ENCODE measurements at regions not wholly inside any gene's neighbourhood (a gene's known extent, or its start where the extent isn't known, plus 50 kb on each side); places are given as distances from the start of the nearest gene placed in this dataset.

DNA sequence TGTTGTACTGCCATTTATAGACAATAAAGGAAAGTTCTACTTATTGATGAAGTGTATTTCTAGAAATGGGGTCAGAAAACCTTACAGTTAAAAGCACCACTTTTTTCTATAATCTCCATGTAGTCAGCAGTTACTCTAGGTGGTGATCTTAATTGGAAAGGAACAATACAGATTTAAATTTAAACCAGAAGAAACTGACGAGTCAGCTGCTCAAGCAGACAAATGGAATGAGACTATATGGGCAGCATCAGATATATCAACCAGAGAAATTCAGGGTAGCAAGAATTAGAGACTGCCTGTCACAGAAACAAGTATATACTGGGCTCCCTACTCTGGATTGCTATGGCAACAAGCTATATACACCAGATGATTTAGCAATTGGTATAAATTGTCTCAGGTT is 99.6 kb upstream of the SCG2 start:
- no peak for DNase-seq (ENCODE audit: low spot score)

GRCh38 chr2:223700221-223700620 is 98.1 kb upstream of the SCG2 start:
- DNase-seq (ENCODE audit: low spot score), result no peak

- DNase-seq (ENCODE audit: low spot score), result no peak
Observed at GRCh38 chr2:223697892-223698645, 95.9 kb upstream of the SCG2 start.

DNA sequence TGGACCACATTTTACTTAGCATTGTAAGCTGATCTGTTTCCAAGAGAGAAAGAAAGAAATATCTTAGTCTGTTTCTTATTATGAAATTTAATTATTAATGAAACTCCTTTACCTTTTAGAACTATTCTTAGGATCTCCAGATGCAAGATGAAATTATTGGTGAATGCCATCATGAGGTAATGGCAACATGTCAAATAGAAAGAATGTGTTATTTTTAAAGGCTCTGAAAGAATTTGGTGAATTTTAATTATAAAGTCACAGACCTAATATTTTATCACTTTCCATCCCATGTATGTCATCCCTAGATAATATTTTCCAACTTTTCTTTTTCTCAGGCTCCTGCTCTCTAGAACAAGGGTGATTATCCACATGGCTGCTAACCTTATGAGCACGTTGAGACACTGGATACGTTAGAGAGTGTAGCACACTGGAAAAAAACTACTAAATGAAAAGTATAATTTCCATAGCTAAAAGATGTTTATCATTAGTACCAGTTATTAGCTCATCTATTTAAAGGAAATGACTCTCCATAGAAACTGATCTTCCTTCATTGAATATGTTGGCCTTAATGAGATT is 95.2 kb upstream of the SCG2 start:
- DNase-seq (ENCODE audit: low spot score), result no peak

DNA sequence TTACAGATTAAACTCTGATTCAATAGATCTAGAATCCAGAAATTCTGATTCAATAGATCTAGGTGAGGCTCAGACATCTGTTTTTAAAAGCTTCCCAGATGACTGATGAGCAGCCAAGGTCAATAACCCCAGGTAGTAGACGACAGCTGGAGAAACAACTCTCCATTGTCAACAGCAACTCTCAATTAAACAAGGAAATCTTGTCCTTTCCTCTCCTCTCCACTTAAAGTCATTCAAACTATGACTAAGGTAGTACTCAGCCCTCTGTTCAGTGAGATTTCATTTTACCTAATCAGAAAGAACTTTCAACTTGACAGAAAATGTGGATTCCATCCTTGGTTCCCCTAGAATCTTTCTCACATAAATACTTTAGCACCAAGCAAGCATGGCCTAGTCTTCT is 94.6 kb upstream of the SCG2 start:
- no peak for DNase-seq (ENCODE audit: low spot score)

DNA sequence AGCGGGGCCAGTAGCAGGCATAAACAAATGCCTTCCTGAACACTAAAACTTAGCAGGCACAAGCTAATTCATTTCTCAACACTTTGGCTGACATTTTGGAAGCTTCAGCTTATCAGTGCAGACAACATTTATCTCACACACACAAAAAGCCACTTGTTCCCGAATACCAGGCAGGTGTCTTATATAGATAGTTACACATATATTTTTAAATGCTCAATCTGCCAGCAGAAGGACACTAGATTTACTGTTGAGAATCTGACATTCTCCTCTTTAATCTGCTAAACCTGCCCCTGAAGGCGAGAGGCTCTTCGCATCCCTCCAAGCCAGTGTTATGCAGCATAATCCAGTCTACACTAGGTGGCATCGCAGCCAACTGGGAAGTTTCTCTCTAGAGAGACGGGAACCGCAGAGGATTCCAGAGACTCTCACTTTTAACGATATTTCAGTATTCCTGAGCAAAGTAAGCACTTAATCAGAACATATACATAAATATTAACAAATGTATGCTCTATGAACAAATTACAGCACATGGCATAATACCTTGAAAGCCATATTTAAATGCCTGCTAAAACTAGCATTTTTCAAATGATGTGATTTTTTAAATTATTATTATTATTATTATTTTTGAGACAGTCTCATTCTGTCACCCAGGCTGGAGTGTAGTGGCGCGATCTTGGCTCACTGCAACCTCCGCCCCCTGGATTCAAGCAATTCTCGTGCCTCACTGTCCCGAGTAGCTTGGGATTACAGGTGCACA is 90.2 kb upstream of the SCG2 start:
- DNase-seq (ENCODE audit: low spot score), result peak; percentile 49

DNA sequence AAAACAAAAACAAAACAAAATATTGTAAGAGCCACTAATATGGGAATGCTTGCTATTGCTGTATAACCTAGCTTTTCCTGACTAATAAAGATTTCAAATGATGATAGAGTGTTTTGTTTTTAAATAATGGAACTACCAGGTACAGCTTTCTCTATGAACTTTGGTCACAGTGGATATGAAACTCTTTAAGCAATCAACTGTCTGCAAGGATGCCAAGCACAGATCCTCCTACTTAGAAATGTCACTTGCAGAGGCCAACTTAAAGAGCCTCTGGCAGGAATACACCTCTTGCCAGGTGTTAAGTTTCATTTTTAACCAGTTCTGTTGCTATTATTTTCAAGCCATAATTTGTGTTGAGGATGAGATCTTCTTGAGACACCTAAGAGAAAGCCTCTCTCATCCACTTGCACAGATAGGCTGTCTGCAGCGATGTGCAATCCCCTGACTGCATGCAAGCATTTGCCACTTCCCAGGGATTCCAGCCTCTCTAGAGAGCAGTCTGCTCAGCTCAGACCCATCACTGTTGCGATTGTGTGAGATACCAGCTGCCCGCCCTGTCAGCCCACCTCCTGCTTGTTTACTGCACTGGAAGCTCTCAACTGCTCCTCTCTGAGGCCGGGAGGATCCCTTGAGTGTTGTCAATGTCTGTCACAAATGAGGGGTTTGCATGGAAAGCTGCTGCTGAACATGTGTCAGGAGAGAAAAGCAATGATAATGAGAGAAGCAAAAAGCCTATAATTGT is 86.1 kb upstream of the SCG2 start:
- DNase-seq (ENCODE audit: low spot score), result peak; percentile 49

GRCh38 chr2:223681125-223681524 is 79.0 kb upstream of the SCG2 start:
- DNase-seq (ENCODE audit: low spot score), result no peak

GRCh38 chr2:223674998-223675609 is 72.9 kb upstream of the SCG2 start:
- DNase-seq (ENCODE audit: low spot score), result no peak

GRCh38 chr2:223669453-223670225 is 67.5 kb upstream of the SCG2 start:
- no peak for DNase-seq (ENCODE audit: low spot score)

GRCh38 chr2:223668302-223668998 is 66.3 kb upstream of the SCG2 start:
- DNase-seq (ENCODE audit: low spot score), result no peak

- DNase-seq (ENCODE audit: low spot score), result no peak
Observed at GRCh38 chr2:223654384-223654915, 52.3 kb upstream of the SCG2 start.

- no peak for DNase-seq (ENCODE audit: low spot score)
Observed at GRCh38 chr2:223652902-223653301, 50.7 kb upstream of the SCG2 start.

GRCh38 chr2:223652122-223652521 is 50.0 kb upstream of the SCG2 start:
- no peak for DNase-seq (ENCODE audit: low spot score)

Measured in ecto neural progenitor cell (in vitro differentiated cells).